WERI-Rb-1 (cell line): ENCODE measurements at regions not wholly inside any gene's neighbourhood (a gene's known extent, or its start where the extent isn't known, plus 50 kb on each side); places are given as distances from the start of the nearest gene placed in this dataset.

ENCODE experiments used
- DNase-seq: peaks from one replicate; pipeline ENCODE4 v3.0.0-alpha.2; 2020
- H3K27ac ChIP-seq: fragments of 250-450 bp; sonication (Bioruptor Pico); 2 replicates; pipeline ENCODE4 v1.5.1; 2020; ENCODE audit warnings: mild to moderate bottlenecking, moderate library complexity
- H3K27me3 ChIP-seq: fragments of 250-450 bp; sonication (Bioruptor Pico); 2 replicates; pipeline ENCODE4 v1.5.1; 2021; ENCODE audit warnings: mild to moderate bottlenecking, low read depth, moderate library complexity; ENCODE audit not compliant: insufficient read depth, severe bottlenecking
- H3K36me3 ChIP-seq: fragments of 250-450 bp; sonication (Bioruptor Pico); 2 replicates; pipeline ENCODE4 v1.5.1; 2020; ENCODE audit warnings: mild to moderate bottlenecking, moderate library complexity
- H3K4me3 ChIP-seq: 2 replicates; pipeline ENCODE4 v1.5.1; 2011; ENCODE audit warnings: low read depth, mild to moderate bottlenecking, control low read depth, low read length
- H3K9me3 ChIP-seq: fragments of 250-450 bp; sonication (Bioruptor Pico); 2 replicates; pipeline ENCODE4 v1.5.1; 2021; ENCODE audit warnings: mild to moderate bottlenecking, moderate library complexity; ENCODE audit not compliant: severe bottlenecking
- CTCF ChIP-seq: IDR thresholded peaks from 2 replicates; pipeline ENCODE4 v1.5.1; 2011; ENCODE audit warnings: low read depth, mild to moderate bottlenecking, control low read depth, inconsistent platforms, low read length

DNA sequence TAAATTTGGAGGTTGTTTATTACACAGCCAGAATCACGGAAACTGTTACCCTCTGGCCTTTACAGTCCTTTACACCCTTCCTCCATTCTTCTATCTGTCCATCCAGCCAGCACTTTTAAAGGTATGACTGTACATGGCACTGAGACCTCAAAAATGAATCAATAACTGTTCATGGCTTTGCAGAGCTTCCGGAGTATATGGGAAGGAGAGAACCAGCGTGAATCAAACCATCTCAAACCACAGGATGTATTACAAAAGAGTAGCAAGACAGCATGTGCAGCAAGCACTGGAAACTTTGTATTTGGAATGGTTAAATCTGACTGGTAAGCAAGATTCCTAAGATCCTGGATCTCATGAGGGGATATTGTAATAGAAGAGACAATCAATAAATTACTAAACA is 228.5 kb upstream of the CASK start:
- H3K27me3 ChIP-seq: no peaks in the 10 kb centered on the region
- no peak for TF ChIP-seq CTCF
- DNase-seq: no peak

GRCh38 chrX:42149765-42150164 is 226.4 kb upstream of the CASK start:
- TF ChIP-seq CTCF: no peak
- H3K9me3 ChIP-seq: no peaks in the 10 kb centered on the region
- H3K27me3 ChIP-seq: no peaks in the 10 kb centered on the region
- DNase-seq: peak; percentile 53
- H3K4me3 ChIP-seq: no peak overlapping the region
- H3K27ac ChIP-seq: no peak overlapping the region
- H3K36me3 ChIP-seq: no peaks in the 10 kb centered on the region

More for the DNA sequence above, 228.5 kb upstream of the CASK start:
- H3K4me3 ChIP-seq: no peak overlapping the region
- H3K27ac ChIP-seq: no peak overlapping the region
- H3K9me3 ChIP-seq: no peaks in the 10 kb centered on the region
- no peaks in the 10 kb centered on the region for H3K36me3 ChIP-seq

DNA sequence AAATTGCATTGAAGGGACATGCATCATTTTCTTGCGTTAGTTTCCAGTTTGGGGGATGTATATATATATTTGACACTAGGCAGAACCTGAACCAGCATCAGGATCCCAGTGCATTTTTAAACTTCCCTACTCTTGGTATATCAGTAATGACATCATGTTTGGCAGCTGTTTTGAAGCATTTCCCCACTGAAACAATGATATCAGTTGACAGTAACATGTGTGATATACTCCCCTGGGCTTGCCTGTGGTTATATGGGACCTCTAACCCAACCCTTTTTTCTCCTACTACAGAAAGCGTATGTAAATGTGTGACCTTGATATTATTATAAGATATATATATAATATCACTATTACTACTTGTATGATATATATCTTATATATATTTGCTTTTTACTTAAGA is 225.9 kb upstream of the CASK start:
- no peak overlapping the region for H3K4me3 ChIP-seq
- no peak for DNase-seq
- no peak overlapping the region for H3K27ac ChIP-seq
- no peaks in the 10 kb centered on the region for H3K36me3 ChIP-seq
- no peak for TF ChIP-seq CTCF
- H3K9me3 ChIP-seq: no peaks in the 10 kb centered on the region
- H3K27me3 ChIP-seq: no peaks in the 10 kb centered on the region

DNA sequence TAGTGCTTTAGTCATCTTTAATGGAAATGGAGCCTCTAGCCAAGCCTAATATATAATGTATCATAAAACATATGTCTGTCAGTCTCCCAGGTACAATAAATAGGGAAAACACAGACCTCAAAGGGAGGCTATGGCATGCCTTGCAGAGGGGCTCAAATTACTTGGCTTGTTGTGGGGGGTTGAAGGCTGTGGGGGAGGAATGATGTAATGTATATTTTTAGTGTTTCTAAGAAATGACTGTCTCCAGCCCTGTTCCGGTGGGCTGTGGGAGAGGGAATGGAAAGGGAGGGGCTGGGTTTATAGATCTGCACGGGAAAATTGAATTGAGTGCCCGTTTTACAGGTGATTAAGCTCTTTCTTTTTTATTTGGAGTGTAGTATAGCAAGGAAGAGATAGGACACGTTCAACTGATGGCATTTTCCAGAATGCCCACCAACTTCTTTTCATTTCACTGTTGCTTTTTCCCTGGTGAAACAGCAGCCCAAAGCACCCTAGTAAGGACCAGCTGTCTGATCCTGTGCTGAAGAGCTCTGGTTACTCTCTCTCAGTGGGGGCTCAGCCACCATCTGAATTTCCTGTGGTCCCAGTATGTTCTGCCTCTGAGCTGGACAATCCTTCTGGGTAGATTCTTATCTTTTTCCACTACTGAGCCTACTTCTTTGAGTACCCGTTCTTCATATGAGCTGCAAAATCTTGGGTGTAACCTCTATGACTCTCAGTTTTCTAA is 220.7 kb upstream of the CASK start:
- Histone ChIP-seq H3K27ac (no peak overlapping the region), H3K36me3 (no peaks in the 10 kb centered on the region), H3K27me3 (no peaks in the 10 kb centered on the region), H3K9me3 (no peaks in the 10 kb centered on the region), H3K4me3 (no peak overlapping the region)
- TF ChIP-seq CTCF: no peak
- DNase-seq: no peak

DNA sequence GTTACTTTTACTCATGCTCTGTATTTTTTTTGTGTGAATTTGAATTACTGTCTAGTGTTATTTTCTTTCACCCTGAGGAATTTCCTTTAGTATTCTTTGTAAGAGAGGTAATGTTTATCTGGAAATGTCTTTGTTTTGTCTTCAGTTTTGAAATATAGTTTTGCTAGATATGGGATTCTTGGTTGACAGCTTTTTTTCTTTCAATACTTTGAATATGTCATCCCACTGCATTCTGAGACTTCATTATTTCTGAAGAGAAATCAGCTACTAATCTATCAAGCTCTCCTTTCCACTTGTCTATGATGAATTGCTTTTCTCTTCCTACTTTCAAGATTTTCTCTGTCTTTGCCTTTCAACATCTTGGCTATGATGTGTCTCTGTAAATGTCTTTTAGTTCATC is 217.0 kb upstream of the CASK start:
- no peak overlapping the region for H3K27ac ChIP-seq
- no peak for TF ChIP-seq CTCF
- no peak overlapping the region for H3K4me3 ChIP-seq
- DNase-seq: no peak
- H3K27me3 ChIP-seq: no peaks in the 10 kb centered on the region
- no peaks in the 10 kb centered on the region for H3K9me3 ChIP-seq
- no peaks in the 10 kb centered on the region for H3K36me3 ChIP-seq

DNA sequence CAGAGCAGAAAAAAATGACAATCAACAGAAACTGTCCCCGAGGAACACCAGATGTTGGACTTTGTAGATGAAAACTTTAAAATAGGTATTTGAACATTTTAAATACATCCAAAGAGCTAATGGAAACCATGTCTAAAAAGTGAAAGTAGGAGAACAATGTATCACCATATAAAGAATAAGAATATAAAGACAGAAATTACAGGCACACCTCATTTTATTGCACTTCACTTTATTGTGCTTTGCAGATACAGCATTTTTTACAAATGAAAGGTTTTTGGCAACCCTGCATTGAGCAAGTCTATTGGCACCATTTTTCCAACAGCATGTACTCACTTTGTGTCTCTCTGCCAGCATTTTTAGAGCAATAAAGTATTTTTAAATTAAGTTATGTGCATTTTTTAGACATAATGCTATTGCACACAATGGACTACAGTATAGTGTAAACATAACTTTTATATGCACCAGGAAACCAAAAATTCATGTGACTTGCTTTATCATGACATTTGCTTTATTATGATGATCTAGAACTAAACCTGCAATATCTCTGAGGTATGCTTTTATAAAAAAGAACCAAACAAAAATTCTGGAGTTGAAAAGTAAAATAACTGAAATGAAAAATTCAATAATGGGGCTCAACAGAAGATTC is 212.4 kb upstream of the CASK start:
- Histone ChIP-seq H3K36me3 (no peaks in the 10 kb centered on the region), H3K27ac (no peak overlapping the region), H3K27me3 (no peaks in the 10 kb centered on the region), H3K4me3 (no peak overlapping the region), H3K9me3 (no peaks in the 10 kb centered on the region)
- no peak for DNase-seq
- TF ChIP-seq CTCF: no peak
